Activated T-helper 17 cell treated with anti-CD3 and anti-CD28 coated beads, Interleukin-2, amount 50 U/mL, for 72 hours (primary cell): ENCODE measurements at regions not wholly inside any gene's neighbourhood (a gene's known extent, or its start where the extent isn't known, plus 50 kb on each side); places are given as distances from the start of the nearest gene placed in this dataset.

ENCODE experiments used
- ATAC-seq: fragments of 150-1000 bp; cut with Tn5 transposase; replicated peaks from 2 replicates; pipeline ENCODE4 v1.10.0; 2021; ENCODE audit warnings: mild to moderate bottlenecking, moderate library complexity
- H3K27ac Mint-ChIP-seq: one replicate; pipeline ENCODE4 v1.8.0; 2022; ENCODE audit warnings: mixed read lengths
- H3K27me3 Mint-ChIP-seq: one replicate; pipeline ENCODE4 v1.8.0; 2022; ENCODE audit warnings: mixed read lengths
- H3K36me3 Mint-ChIP-seq: one replicate; pipeline ENCODE4 v1.8.0; 2022; ENCODE audit warnings: low read depth, mild to moderate bottlenecking, mixed read lengths
- H3K4me1 Mint-ChIP-seq: one replicate; pipeline ENCODE4 v1.8.0; 2022; ENCODE audit warnings: mixed read lengths
- H3K4me3 Mint-ChIP-seq: one replicate; pipeline ENCODE4 v1.8.0; 2022; ENCODE audit warnings: mild to moderate bottlenecking, mixed read lengths
- H3K9me3 Mint-ChIP-seq: one replicate; pipeline ENCODE4 v1.8.0; 2022; ENCODE audit warnings: mixed read lengths

DNA sequence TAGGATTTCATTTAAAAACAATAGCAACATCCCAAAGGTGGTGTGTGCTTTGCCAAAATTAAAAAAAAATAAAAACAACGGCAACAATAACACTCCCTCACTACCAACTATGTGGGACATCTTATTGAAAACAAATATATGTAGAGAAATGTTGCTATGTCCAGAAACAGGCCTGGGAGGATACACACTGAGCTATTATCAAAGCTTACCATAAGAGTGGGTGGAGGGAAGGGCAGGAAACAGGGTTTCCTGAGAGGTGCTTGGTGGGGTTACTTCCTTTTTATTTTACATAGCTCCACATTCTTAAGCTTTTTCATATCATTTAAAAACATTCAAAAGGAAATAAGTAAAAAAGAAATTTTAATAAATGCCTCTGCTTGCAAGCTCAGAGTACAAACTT is 150.0 kb upstream of the RIPOR2 start:
- Mint-ChIP-seq H3K36me3 (peaks cover 6% of the 10 kb centered on the region), H3K4me3 (no peak overlapping the region), H3K27ac (no peak overlapping the region), H3K4me1 (peaks cover 16% of the 10 kb centered on the region), H3K9me3 (no peaks in the 10 kb centered on the region), H3K27me3 (no peaks in the 10 kb centered on the region)
- ATAC-seq, result no peak

DNA sequence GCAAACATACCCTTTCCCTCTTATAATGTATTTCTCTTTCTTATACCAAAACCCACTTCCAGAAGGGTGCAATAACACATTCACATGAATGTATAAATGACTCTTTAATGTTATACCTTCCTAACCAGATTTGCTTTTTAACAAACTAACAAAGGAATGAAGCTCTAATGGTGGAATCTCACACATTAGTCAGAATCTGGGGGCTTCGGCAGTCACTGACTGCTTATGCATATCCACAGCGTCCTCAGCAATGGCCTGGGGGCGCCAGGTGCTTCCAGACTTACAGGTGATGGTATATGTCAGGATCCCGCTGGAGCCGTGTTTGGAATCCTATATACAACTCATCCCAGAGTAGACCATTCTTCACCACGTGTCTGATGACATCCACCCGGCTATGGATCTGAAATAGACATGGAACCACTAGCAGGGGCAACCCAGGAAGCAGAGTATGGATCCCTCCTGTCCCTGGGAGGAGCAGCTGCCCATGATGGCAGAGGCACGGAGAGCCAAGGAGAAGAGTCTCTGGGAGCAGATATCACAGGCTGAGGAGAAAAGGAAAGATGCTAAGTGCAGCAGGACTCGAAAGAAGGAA is 150.8 kb upstream of the RIPOR2 start:
- Mint-ChIP-seq H3K27me3 (no peaks in the 10 kb centered on the region), H3K4me1 (peaks cover 14% of the 10 kb centered on the region), H3K27ac (no peak overlapping the region), H3K9me3 (no peaks in the 10 kb centered on the region), H3K36me3 (peaks cover 12% of the 10 kb centered on the region), H3K4me3 (no peak overlapping the region)
- no peak for ATAC-seq

DNA sequence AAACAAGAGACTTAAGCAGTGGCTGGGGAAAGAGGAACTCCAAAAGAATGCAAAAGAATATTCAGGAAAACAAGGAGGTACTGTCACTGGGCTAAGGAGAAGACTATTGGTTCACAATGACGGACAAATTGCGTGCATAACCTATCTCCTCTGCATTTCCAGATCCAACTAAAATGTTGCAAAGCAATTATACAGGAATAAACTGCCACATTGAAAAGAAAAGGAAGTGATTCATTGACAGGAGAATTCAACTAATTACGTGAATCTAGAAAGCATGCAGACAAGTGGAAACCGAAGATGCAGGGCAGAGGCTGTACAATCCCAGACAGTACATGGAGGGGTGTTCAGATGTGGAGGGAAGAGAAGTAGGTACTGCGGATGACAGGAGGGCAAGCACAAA is 152.8 kb upstream of the RIPOR2 start:
- Mint-ChIP-seq H3K36me3 (peaks cover 31% of the 10 kb centered on the region), H3K27ac (no peak overlapping the region)

DNA sequence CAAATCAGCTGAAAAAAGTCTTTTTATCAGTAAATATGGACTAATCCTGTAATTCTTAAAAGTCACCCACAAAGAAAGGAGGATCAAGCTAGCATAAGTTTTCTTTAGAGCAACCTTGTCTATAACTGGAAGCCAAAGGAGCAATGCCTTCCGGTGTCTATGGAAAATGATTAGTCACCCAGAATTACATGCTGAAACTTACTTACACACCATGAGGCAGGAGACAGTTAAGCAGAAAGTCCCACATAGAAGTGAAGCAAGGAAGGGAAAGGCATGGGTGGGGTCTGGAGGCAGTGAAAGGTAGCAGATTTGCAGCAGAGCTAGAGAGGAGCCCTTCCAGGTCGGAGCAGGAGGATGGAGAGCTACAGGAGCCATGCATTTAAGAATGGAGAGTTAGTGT is 153.7 kb upstream of the RIPOR2 start:
- peak; percentile 67 for ATAC-seq
- Mint-ChIP-seq H3K4me1 (peaks cover 9% of the 10 kb centered on the region), H3K27ac (no peak overlapping the region), H3K27me3 (no peaks in the 10 kb centered on the region), H3K36me3 (peaks cover 40% of the 10 kb centered on the region), H3K9me3 (no peaks in the 10 kb centered on the region), H3K4me3 (peak overlapping the region; percentile 24)

More for the DNA sequence above, 152.8 kb upstream of the RIPOR2 start:
- H3K4me3 Mint-ChIP-seq, result no peak overlapping the region
- no peaks in the 10 kb centered on the region for H3K27me3 Mint-ChIP-seq
- H3K9me3 Mint-ChIP-seq, result no peaks in the 10 kb centered on the region
- ATAC-seq, result peak; percentile 34
- peaks cover 8% of the 10 kb centered on the region for H3K4me1 Mint-ChIP-seq

DNA sequence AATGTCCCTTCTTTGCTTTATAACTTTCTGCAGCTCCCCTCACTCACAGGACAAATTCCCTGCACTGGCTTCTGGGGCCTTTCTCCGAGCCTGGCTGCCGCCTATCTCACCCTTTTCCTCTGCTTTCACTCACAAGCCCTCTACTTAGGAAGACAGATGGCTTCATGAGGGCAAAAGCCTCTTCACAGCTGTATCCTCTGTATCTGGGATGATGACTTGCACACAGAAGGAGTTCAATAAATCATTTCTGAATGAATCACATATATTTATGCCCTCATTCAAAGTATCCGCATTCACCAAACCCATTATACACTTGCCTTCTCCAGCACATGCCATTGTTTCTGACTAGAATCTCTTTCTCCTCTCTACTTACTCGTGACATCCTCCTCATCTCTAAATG is 159.0 kb upstream of the RIPOR2 start:
- Mint-ChIP-seq H3K27me3 (no peaks in the 10 kb centered on the region), H3K4me3 (no peak overlapping the region), H3K36me3 (peaks cover 93% of the 10 kb centered on the region), H3K27ac (peak overlapping the region; percentile 11), H3K4me1 (peaks cover 13% of the 10 kb centered on the region), H3K9me3 (no peaks in the 10 kb centered on the region)
- no peak for ATAC-seq

DNA sequence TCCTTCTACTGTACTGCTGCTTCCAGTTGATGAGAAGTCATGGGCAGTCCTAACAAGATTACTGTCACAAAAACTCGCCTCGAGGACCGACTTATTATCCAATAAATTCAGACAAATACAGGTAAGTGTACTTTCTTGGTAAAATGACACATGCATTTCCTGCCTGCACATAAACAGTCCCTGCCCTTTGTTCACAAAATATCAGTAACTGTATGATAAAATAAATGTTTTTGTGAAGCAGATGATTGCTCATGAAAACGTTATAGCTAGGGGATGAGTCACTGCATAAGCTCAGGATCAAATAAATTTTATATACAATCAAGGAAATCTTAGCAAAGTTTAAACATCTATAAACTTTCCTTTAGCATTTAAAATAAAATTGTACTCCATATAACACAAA is 164.5 kb upstream of the RIPOR2 start:
- ATAC-seq, result no peak
- peak overlapping the region; percentile 13 for H3K27ac Mint-ChIP-seq
- H3K9me3 Mint-ChIP-seq, result no peaks in the 10 kb centered on the region
- no peaks in the 10 kb centered on the region for H3K27me3 Mint-ChIP-seq
- H3K36me3 Mint-ChIP-seq, result peaks cover 97% of the 10 kb centered on the region
- H3K4me1 Mint-ChIP-seq, result peaks cover 3% of the 10 kb centered on the region
- H3K4me3 Mint-ChIP-seq, result no peak overlapping the region

DNA sequence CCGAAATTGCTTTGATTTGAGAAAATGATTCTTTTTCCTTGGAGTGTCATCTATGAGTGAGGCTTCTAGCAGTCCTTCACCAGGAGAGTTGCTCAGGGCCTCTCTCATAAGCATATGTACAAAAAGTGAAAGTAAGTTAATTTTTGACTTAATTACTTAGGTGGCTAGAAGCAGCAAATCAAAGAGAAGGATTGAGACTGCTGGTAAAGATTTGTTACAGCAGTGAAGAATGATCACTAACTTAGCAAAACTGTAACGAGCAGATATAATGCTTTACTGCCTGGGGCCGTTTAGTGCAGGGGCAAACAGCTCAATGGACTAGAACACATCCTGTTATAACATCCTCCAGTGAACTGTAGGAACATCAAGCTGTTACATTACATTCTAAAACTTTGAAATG is 167.8 kb upstream of the RIPOR2 start:
- Mint-ChIP-seq H3K9me3 (no peaks in the 10 kb centered on the region), H3K27ac (no peak overlapping the region), H3K4me3 (no peak overlapping the region), H3K4me1 (peaks cover 6% of the 10 kb centered on the region), H3K27me3 (no peaks in the 10 kb centered on the region), H3K36me3 (peaks cover 97% of the 10 kb centered on the region)
- no peak for ATAC-seq

DNA sequence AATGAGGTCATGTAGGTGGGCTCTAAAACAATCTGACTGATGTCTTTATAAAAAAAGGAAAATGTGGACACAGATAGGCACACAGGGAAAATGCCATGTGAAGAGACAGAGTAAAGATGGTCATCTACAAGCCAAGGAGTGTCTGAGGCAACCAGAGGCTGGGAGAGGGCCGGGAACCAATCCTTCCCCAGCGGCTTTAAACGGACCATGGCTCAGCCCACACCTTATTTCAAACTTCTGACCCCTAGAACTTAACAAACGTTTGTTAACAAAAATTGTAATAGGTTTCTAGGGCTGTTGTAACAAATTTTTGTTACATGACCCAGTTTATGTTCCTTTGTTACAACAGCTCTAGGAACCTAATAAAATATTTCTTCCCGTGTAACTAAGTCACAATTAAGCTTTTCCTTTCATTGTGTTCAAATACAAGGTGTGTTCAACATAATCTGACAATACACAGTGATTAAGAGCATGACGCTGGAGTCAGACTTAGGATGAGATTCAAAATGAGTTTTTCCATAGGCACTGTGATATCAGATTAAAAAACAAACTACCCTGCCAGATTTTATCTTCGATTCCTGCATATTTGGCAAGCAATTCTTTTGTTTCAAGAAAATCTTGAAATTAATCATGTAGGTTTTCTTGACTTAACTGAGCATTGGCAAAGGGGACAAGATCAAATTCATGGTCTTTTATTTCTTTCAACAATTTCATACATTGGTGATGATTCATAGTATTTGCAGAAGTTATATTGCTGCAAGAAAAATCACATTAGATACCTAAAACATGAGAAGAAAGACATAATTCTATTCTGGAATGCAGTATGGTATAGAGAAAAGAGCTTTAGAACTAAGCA is 169.5 kb upstream of the RIPOR2 start:
- no peaks in the 10 kb centered on the region for H3K27me3 Mint-ChIP-seq
- H3K36me3 Mint-ChIP-seq, result peaks cover 97% of the 10 kb centered on the region
- no peak for ATAC-seq
- H3K4me3 Mint-ChIP-seq, result no peak overlapping the region
- no peak overlapping the region for H3K27ac Mint-ChIP-seq
- H3K4me1 Mint-ChIP-seq, result peaks cover 8% of the 10 kb centered on the region
- H3K9me3 Mint-ChIP-seq, result no peaks in the 10 kb centered on the region

DNA sequence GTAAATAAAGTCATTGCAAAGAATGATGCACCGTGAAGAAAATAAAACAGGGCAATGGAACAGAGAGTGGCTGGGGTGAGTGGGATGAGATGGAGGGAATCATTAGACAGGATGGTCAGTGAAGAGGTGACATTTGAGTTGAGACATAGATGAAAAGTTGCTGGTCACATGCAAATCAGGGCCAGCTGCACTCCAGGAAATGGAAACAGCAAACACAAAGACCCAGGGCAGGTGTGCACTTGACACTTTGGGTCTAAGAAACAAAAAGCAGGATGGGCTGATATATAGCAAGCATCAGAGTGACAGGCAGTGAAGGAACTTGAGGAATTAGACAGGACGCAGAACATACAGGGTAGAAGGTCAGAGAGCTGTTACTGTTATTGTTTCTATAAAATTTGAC is 171.5 kb upstream of the RIPOR2 start:
- Mint-ChIP-seq H3K27me3 (no peaks in the 10 kb centered on the region), H3K4me1 (peaks cover 8% of the 10 kb centered on the region), H3K27ac (no peak overlapping the region), H3K9me3 (no peaks in the 10 kb centered on the region), H3K4me3 (no peak overlapping the region), H3K36me3 (peaks cover 100% of the 10 kb centered on the region)
- ATAC-seq, result no peak

DNA sequence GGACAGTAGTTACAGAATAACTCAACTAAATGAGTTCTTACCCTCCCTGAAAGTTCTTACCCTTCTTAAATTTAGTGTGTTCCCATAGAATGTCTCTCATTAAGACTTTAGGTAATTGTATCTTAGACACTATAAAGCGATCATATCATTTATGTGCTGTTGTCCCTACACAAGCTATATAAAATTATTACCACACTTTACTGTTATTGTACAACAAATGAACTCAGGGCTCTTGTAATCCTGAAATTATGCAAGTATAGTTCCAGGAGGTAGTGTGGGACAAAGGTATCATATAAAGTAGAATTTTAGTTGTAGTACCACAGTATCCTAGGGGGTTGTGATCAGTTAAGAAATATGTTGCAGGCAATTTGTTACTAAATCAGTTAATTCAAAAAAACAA is 167.4 kb upstream of the CARMIL1 start:
- no peak for ATAC-seq
- no peak overlapping the region for H3K4me3 Mint-ChIP-seq
- peaks cover 4% of the 10 kb centered on the region for H3K4me1 Mint-ChIP-seq

DNA sequence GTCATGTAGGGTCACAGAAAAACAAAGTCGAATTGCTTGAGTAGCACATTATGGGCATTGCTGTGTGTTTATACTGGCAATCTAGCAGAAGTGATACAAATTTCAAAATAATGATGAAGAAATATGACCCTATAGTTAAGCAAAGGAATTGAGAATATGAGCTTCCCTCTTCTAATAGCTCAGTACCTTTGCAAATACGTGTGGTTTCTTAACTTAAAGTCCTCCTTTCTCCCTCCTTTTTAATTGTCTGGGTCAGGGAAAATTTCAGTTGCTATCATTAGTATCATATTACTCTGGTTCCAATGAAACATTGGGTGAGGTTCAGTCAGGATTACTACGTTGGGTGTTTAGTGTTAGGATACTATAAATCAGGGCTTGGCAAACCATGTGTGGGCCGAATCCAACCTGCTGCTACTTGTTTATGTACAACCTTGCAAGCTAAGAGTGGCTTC is 166.8 kb upstream of the CARMIL1 start:
- Mint-ChIP-seq H3K27ac (no peak overlapping the region), H3K36me3 (peaks cover 100% of the 10 kb centered on the region), H3K4me1 (peaks cover 5% of the 10 kb centered on the region), H3K4me3 (no peak overlapping the region), H3K27me3 (no peaks in the 10 kb centered on the region), H3K9me3 (no peaks in the 10 kb centered on the region)
- no peak for ATAC-seq

More for the DNA sequence above, 167.4 kb upstream of the CARMIL1 start:
- H3K27me3 Mint-ChIP-seq, result no peaks in the 10 kb centered on the region
- H3K36me3 Mint-ChIP-seq, result peaks cover 100% of the 10 kb centered on the region
- no peaks in the 10 kb centered on the region for H3K9me3 Mint-ChIP-seq
- H3K27ac Mint-ChIP-seq, result no peak overlapping the region

DNA sequence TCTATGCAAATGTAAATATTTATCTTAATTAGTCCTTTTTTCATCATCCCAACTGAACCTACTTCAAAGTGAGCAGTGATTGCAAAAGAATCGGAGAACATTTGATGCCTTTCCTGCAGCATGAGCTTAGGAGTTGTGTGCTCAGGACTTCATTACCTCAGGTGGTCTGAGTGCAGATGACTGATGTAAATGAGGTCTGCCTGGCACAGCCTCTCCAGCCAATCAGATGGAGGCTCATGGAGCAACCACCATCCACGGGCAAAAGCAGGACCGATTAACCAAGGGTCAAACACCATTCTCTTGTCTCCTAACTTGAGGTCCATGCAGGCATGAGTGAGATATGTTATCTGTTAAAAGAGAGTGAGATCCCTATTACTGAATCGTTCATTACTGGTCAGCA is 165.7 kb upstream of the CARMIL1 start:
- peaks cover 16% of the 10 kb centered on the region for H3K4me1 Mint-ChIP-seq
- peak overlapping the region; percentile 28 for H3K27ac Mint-ChIP-seq
- no peak overlapping the region for H3K4me3 Mint-ChIP-seq
- H3K27me3 Mint-ChIP-seq, result no peaks in the 10 kb centered on the region
- ATAC-seq, result no peak
- H3K9me3 Mint-ChIP-seq, result no peaks in the 10 kb centered on the region
- H3K36me3 Mint-ChIP-seq, result peaks cover 100% of the 10 kb centered on the region

DNA sequence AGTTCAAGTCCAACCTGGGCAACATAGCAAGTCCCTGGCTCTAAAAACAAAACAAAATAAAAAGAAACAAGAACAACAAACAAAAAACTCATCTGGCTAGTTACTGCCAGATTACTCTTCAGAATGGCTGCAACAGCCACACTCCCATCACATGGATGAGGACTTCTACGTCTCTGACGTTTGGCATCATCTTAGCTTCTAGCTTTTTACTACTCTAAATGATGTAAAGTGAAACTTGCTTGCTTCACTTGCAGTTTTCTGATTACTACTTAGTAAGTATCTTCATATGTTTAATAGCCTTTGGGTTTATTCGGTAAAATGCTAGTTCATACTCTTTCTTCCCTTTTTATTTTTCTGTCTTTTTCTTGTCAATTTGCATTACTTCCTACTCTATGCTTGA is 161.1 kb upstream of the CARMIL1 start:
- H3K4me1 Mint-ChIP-seq, result peaks cover 31% of the 10 kb centered on the region
- peak overlapping the region; percentile 50 for H3K27ac Mint-ChIP-seq
- H3K27me3 Mint-ChIP-seq, result no peaks in the 10 kb centered on the region
- ATAC-seq, result peak; percentile 67
- no peaks in the 10 kb centered on the region for H3K9me3 Mint-ChIP-seq
- H3K4me3 Mint-ChIP-seq, result peak overlapping the region; percentile 67
- H3K36me3 Mint-ChIP-seq, result peaks cover 99% of the 10 kb centered on the region

DNA sequence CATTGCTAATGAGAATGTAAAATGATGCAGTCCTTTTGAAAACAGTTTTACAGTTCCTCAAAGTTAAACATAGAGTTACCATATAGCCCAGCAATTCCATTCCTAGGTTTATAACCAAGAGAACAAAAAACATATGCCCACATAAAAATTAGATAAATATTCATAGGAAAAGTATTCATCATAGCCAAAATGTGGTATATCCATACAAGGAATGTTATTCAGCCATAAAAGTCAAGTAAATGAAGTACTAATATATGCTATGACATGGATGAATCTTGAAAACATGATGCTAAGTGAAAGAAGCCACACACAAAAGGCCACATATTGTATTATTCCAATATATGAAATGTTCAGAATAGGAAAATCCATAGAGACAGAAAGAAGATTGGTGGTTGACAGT is 158.0 kb upstream of the CARMIL1 start:
- no peaks in the 10 kb centered on the region for H3K27me3 Mint-ChIP-seq
- H3K27ac Mint-ChIP-seq, result no peak overlapping the region
- ATAC-seq, result no peak
- H3K9me3 Mint-ChIP-seq, result no peaks in the 10 kb centered on the region
- H3K36me3 Mint-ChIP-seq, result peaks cover 98% of the 10 kb centered on the region
- H3K4me3 Mint-ChIP-seq, result no peak overlapping the region
- H3K4me1 Mint-ChIP-seq, result peaks cover 44% of the 10 kb centered on the region

DNA sequence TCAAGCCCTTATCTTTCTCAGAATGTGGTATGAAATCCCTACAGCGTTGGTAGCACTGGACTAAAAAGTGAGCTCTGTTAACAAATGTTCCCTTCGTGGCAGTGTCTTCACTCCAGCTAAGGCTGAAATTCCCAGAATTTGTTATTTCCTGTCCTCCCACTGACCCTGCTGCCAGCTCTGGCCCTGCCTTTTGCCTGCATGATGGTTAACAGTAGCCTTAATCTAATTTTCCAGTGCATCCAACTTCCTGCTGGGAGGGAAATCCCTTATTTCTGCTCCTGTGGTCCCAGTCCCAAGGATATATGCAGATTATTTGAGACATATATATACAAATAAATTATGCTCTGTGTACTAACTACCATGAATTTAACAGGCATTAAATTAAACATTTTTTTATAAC is 157.2 kb upstream of the CARMIL1 start:
- no peak for ATAC-seq
- Mint-ChIP-seq H3K36me3 (peaks cover 94% of the 10 kb centered on the region), H3K4me3 (no peak overlapping the region), H3K27me3 (no peaks in the 10 kb centered on the region), H3K27ac (no peak overlapping the region), H3K4me1 (peaks cover 44% of the 10 kb centered on the region), H3K9me3 (no peaks in the 10 kb centered on the region)
